MCF 10A (cell line): ENCODE measurements at regions not wholly inside any gene's neighbourhood (a gene's known extent, or its start where the extent isn't known, plus 50 kb on each side); places are given as distances from the start of the nearest gene placed in this dataset.
"Not testable (repeated sequence)": the region's sequence is repeated elsewhere in the genome, so short reads cannot be mapped to it uniquely, and the experiment has no call there.

Experiments
- BruUV-seq: library from RNA; stranded (reverse); fragments of 400-500 nt; replicated peaks from 2 replicates; lab custom pipeline; 2021; lab: Mats Ljungman, UMichigan
- CTCF ChIA-PET: fragments of 300-600 bp; sonication (Branson Sonifier 250); formaldehyde crosslinking; extraction: SDS; loops from one replicate; lab custom pipeline; 2021; ENCODE audit warnings: antibody characterized with exemption, inconsistent platforms; lab: Yijun Ruan, JAX
- POLR2A ChIA-PET: fragments of 300-600, 350-650 bp; sonication (Branson Sonifier 250); formaldehyde crosslinking; extraction: SDS; loops from one replicate; lab custom pipeline; 2020; ENCODE audit warnings: antibody characterized with exemption, inconsistent platforms; lab: Yijun Ruan, JAX
- DNase-seq: peaks from one replicate; pipeline ENCODE4 v3.0.0-alpha.2; 2018; ENCODE audit not compliant: unreplicated experiment
- H3K27ac Mint-ChIP-seq: one replicate; pipeline ENCODE4 v1.8.0; 2022; ENCODE audit warnings: mild to moderate bottlenecking, low read depth, mixed read lengths; ENCODE audit not compliant: unreplicated experiment
- H3K27me3 Mint-ChIP-seq: one replicate; pipeline ENCODE4 v1.8.0; 2022; ENCODE audit warnings: mixed read lengths; ENCODE audit not compliant: insufficient read depth, unreplicated experiment
- H3K36me3 Mint-ChIP-seq: one replicate; pipeline ENCODE4 v1.8.0; 2022; ENCODE audit warnings: mild to moderate bottlenecking, moderate library complexity, mixed read lengths; ENCODE audit not compliant: insufficient read depth, unreplicated experiment
- H3K4me1 Mint-ChIP-seq: one replicate; pipeline ENCODE4 v1.8.0; 2022; ENCODE audit warnings: mixed read lengths; ENCODE audit not compliant: insufficient read depth, unreplicated experiment
- H3K4me3 Mint-ChIP-seq: one replicate; pipeline ENCODE4 v1.8.0; 2022; ENCODE audit warnings: mild to moderate bottlenecking, moderate library complexity, mixed read lengths; ENCODE audit not compliant: unreplicated experiment
- H3K9me3 Mint-ChIP-seq: one replicate; pipeline ENCODE4 v1.8.0; 2022; ENCODE audit warnings: mixed read lengths; ENCODE audit not compliant: unreplicated experiment
- CTCF ChIP-seq: fragments of 200-600 bp; IDR thresholded peaks from one replicate; pipeline ENCODE4 v1.8.0; 2022; ENCODE audit warnings: antibody characterized with exemption, mild to moderate bottlenecking; ENCODE audit not compliant: unreplicated experiment
- intact Hi-C: fragments of 100-400 bp; cut with micrococcal nuclease; formaldehyde crosslinking; loops from 2 replicates; pipeline ENCODE4 v1.14.1; 2022

GRCh38 chr1:228953207-228953606 is 217.9 kb downstream of the RHOU start:
- POLR2A ChIA-PET, result interaction anchor here (0.9 to 1.9 kb wide), 2 partner anchors 8 to 115 kb away, joined by 4 to 6 read pairs; no protein-coding TSS in a partner anchor
- Mint-ChIP-seq H3K9me3 (no peaks in the 10 kb centered on the region), H3K27me3 (no peaks in the 10 kb centered on the region), H3K4me1 (peaks cover 8% of the 10 kb centered on the region), H3K36me3 (no peaks in the 10 kb centered on the region), H3K4me3 (no peak overlapping the region), H3K27ac (no peak overlapping the region)
- DNase-seq, result no peak
- CTCF ChIA-PET, result interaction anchor here (0.8 to 1.5 kb wide), 4 partner anchors 11 to 274 kb away, joined by 3 to 5 read pairs (median 4); no protein-coding TSS in a partner anchor
- no TSS peak for BruUV-seq
- TF ChIP-seq CTCF, result no peak
- intact Hi-C loops, result no loop called here

- H3K36me3 Mint-ChIP-seq, intact Hi-C loops, H3K9me3 Mint-ChIP-seq, H3K4me3 Mint-ChIP-seq, H3K4me1 Mint-ChIP-seq, H3K27me3 Mint-ChIP-seq, H3K27ac Mint-ChIP-seq, DNase-seq, BruUV-seq: not testable (repeated sequence)
- ChIA-PET POLR2A (interaction anchor here (0.9 to 3.0 kb wide), 3 partner anchors 8 to 116 kb away, joined by 4 to 12 read pairs (median 6); no protein-coding TSS in a partner anchor), CTCF (interaction anchor here (0.8 to 0.9 kb wide), 2 partner anchors 51 to 204 kb away, joined by 3 read pairs; no protein-coding TSS in a partner anchor)
These were observed 218.5 kb downstream of the RHOU start for GRCh38 chr1:228953808-228954207.

- Mint-ChIP-seq H3K4me1 (peaks cover 8% of the 10 kb centered on the region), H3K4me3 (no peak overlapping the region), H3K9me3 (no peaks in the 10 kb centered on the region), H3K27ac (no peak overlapping the region), H3K27me3 (no peaks in the 10 kb centered on the region), H3K36me3 (no peaks in the 10 kb centered on the region)
- POLR2A ChIA-PET, result interaction anchor here (0.6 to 3.0 kb wide), 3 partner anchors 9 to 146 kb away, joined by 3 to 12 read pairs (median 3); no protein-coding TSS in a partner anchor
- peak; percentile 72 for DNase-seq
- CTCF ChIA-PET, result interaction anchor here (0.7 to 1.5 kb wide), 8 partner anchors 27 to 298 kb away, joined by 3 to 4 read pairs (median 3); no protein-coding TSS in a partner anchor
- no peak for TF ChIP-seq CTCF
- intact Hi-C loops, result no loop called here
- BruUV-seq, result no TSS peak
These were observed 220.4 kb downstream of the RHOU start for GRCh38 chr1:228955691-228956090.

- no peak for DNase-seq
- Mint-ChIP-seq H3K4me3 (no peak overlapping the region), H3K27ac (no peak overlapping the region), H3K4me1 (peaks cover 8% of the 10 kb centered on the region), H3K36me3 (no peaks in the 10 kb centered on the region), H3K9me3 (no peaks in the 10 kb centered on the region), H3K27me3 (no peaks in the 10 kb centered on the region)
- no TSS peak for BruUV-seq
- no peak for TF ChIP-seq CTCF
- intact Hi-C loops, result no loop called here
- ChIA-PET CTCF (interaction anchor here (0.6 to 1.5 kb wide), 5 partner anchors 26 to 222 kb away, joined by 3 to 4 read pairs (median 3); no protein-coding TSS in a partner anchor), POLR2A (interaction anchor here (0.6 to 3.0 kb wide), 3 partner anchors 8 to 242 kb away, joined by 3 to 12 read pairs (median 3); no protein-coding TSS in a partner anchor)
These were observed 221.6 kb downstream of the RHOU start for GRCh38 chr1:228956864-228957263.
